ENCODE measurements at regions not wholly inside any gene's neighbourhood (a gene's known extent, or its start where the extent isn't known, plus 50 kb on each side); places are given as distances from the start of the nearest gene placed in this dataset.

- H3K4me3 ChIP-seq (ENCODE audit: low read depth, low read length): no peak overlapping the region
- no peak for DNase-seq (ENCODE audit: low read depth)
- TF ChIP-seq CTCF (conservative IDR thresholded peaks at IDR 0.05; ENCODE audit: low read depth, low read length): no peak
These were observed 337.7 kb downstream of the HDGFL1 start for GRCh38 chr6:22907085-22907484.

GRCh38 chr6:22910370-22910769, 341.0 kb downstream of the HDGFL1 start:
- TF ChIP-seq CTCF (conservative IDR thresholded peaks at IDR 0.05; ENCODE audit: low read depth, low read length): no peak
- DNase-seq (ENCODE audit: low read depth): no peak
- H3K4me3 ChIP-seq (ENCODE audit: low read depth, low read length): no peak overlapping the region

GRCh38 chr6:22913612-22914011, 344.2 kb downstream of the HDGFL1 start:
- no peak for TF ChIP-seq CTCF (conservative IDR thresholded peaks at IDR 0.05; ENCODE audit: low read depth, low read length)
- DNase-seq (ENCODE audit: low read depth): no peak
- no peak overlapping the region for H3K4me3 ChIP-seq (ENCODE audit: low read depth, low read length)

GRCh38 chr6:22917344-22917743, 348.0 kb downstream of the HDGFL1 start:
- TF ChIP-seq CTCF (conservative IDR thresholded peaks at IDR 0.05; ENCODE audit: low read depth, low read length): no peak
- H3K4me3 ChIP-seq (ENCODE audit: low read depth, low read length): no peak overlapping the region
- no peak for DNase-seq (ENCODE audit: low read depth)

GRCh38 chr6:22921828-22922227, 352.5 kb downstream of the HDGFL1 start:
- DNase-seq (ENCODE audit: low read depth): no peak
- TF ChIP-seq CTCF (conservative IDR thresholded peaks at IDR 0.05; ENCODE audit: low read depth, low read length): no peak
- H3K4me3 ChIP-seq (ENCODE audit: low read depth, low read length): no peak overlapping the region

- no peak for DNase-seq (ENCODE audit: low read depth)
- TF ChIP-seq CTCF (conservative IDR thresholded peaks at IDR 0.05; ENCODE audit: low read depth, low read length): no peak
- H3K4me3 ChIP-seq (ENCODE audit: low read depth, low read length): no peak overlapping the region
These were observed 356.0 kb downstream of the HDGFL1 start for GRCh38 chr6:22925304-22925835.
